NCI-H460 (cell line): ENCODE measurements at regions not wholly inside any gene's neighbourhood (a gene's known extent, or its start where the extent isn't known, plus 50 kb on each side); places are given as distances from the start of the nearest gene placed in this dataset.
"Not testable (repeated sequence)": the region's sequence is repeated elsewhere in the genome, so short reads cannot be mapped to it uniquely, and the experiment has no call there.

Source experiments
- DNase-seq: peaks from one replicate; pipeline ENCODE4 v3.0.0-alpha.2; 2016; ENCODE audit warnings: low read depth; ENCODE audit errors: extremely low read depth

- no peak for DNase-seq
These were observed 76.7 kb upstream of the CAPRIN1 start for GRCh38 chr11:33974804-33975203.

- not testable (repeated sequence) for DNase-seq
These were observed 79.7 kb upstream of the LMO2 start for GRCh38 chr11:33971530-33971929.

GRCh38 chr11:33970984-33971466, 79.1 kb upstream of the LMO2 start:
- peak; percentile 58 for DNase-seq

DNA sequence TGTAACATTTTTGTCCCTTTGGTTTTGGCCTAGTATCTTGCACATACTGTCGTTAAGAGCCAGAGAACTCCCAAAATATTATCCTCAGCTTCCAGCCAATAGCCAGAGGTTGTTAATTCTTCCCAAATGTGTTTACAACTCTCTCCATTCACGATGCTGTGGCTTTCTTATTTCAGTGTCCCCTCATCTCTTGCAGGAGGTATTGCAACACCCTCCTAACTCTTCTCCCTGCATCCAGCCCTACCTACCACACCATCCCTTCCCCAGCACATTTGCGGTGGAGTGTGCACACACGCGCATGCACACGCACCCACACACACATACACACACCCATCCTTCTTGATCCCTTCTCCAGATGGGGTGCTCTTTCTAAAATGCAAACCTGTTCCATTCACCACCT, 75.6 kb upstream of the LMO2 start:
- DNase-seq = no peak

DNA sequence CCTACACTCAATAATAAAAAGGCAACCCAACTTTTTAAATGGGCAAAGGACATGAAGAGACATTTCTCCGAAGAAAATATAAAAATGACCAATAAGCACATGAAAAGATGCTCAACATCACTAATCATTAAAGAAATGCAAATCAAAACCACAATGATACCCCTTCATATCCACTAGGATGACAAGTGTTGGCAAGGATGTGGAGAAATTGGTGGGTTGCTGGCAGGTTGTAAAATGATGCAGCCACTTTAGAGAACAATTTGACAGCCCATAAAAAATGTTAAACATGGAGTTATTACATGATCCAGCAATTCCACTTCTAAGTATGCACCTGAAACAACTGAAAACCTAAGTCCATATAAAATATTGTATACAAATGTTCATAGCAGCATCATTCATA, 73.2 kb upstream of the LMO2 start:
- DNase-seq = no peak

DNA sequence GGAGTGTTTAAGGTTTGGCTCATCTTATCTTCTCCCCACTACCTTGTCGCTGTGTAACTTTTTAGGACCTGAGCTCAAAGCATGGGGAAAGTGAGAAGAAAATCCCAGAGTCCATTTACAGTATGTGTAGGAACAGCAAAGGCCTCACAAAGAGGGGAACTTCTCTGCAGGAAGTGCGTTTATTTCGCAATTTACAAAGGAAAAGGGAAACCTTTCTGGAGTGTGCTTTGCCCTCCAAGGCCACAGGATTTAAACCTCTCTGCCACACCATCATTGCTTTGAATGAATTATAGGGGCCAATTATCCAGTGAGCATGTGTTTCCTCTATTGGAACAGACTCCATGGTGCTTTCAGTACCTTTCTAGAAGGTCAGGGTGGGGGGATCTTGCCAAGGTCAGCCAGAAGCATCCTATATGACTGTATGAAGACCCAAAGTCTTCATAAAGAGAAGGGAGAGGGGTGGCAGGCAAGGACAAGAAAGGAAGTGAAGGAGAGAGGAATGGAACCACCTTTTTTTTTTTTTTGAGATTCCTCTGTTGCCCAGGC, 68.1 kb upstream of the LMO2 start:
- no peak for DNase-seq

- no peak for DNase-seq
These were observed 65.5 kb upstream of the LMO2 start for GRCh38 chr11:33957304-33957917.

DNA sequence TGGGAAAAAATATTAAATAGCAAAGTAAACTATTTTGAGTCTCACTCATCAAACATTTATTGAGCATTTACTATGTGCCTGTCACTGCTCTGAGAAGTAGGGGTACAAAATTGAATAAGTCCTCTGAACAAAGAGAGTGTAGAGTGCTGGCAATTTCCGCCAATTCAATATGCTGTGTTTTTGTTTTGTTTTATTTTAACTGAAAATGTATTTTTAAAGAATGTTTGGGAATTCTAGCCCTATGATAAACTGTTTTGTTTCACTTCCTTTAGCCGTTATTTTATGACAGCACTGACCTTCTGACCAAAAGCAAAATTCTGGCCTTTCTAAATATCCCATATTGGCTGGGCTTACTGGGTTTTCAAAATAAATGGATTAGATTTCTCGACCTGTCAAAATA, 64.7 kb upstream of the LMO2 start:
- no peak for DNase-seq

- DNase-seq = no peak
These were observed 61.4 kb upstream of the LMO2 start for GRCh38 chr11:33953289-33953688.

DNA sequence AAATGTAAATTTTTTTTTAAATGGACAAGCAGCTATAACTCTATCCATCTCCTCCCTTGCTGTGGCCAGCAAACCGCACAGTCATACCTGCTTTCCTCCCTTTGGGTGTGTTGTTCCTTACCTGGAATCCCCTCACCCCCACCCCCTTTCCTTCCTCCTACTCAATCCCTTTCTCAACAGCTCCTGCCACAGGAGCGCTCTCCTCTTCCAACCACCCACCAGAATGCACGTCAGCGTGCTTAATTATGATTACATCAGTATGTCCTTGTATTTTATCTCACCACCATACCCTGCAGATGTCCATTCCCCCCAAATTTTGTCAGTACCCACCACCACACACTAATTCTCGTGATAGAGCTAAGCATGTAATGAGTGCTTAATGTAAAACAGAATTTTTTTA, 60.9 kb upstream of the LMO2 start:
- DNase-seq = no peak

- DNase-seq = no peak
These were observed 57.5 kb upstream of the LMO2 start for GRCh38 chr11:33949252-33949913.

DNA sequence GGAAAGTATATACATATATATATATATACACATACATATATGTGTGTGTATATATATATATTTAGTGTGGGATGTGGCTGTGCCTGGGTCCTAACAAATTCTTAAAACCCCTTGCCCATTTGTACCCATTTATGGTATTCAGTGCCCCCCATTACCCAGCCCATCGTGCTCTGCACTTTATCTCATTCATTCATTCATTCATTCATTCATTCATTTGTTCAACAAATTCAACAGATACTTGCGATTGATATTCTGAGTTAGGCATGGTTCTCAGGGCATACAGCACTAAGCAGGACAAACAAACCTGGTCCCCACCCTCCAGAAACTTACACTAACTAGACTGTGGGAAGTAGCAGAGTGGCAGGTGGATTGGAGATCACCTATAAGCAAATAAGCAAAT, 56.6 kb upstream of the LMO2 start:
- no peak for DNase-seq

DNA sequence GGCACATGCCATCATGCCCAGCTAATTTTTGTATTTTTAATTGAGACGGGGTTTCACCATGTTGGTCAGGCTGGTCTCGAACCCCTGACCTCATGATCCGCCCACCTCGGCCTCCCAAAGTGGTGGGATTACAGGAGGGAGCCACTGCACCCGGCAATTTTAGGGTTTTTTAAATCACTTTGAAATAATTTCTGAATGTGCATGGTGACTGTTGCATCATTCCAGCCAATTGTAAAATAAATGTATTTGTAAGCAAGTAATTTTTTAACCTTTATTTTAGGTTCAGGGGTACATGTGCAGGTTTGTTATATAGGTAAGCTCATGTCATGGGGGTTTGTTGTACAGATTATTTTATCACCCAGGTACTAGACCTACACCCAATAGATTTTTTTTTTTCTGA, 56.0 kb upstream of the LMO2 start:
- DNase-seq = not testable (repeated sequence)

GRCh38 chr11:33946930-33947329, 55.1 kb upstream of the LMO2 start:
- no peak for DNase-seq

DNA sequence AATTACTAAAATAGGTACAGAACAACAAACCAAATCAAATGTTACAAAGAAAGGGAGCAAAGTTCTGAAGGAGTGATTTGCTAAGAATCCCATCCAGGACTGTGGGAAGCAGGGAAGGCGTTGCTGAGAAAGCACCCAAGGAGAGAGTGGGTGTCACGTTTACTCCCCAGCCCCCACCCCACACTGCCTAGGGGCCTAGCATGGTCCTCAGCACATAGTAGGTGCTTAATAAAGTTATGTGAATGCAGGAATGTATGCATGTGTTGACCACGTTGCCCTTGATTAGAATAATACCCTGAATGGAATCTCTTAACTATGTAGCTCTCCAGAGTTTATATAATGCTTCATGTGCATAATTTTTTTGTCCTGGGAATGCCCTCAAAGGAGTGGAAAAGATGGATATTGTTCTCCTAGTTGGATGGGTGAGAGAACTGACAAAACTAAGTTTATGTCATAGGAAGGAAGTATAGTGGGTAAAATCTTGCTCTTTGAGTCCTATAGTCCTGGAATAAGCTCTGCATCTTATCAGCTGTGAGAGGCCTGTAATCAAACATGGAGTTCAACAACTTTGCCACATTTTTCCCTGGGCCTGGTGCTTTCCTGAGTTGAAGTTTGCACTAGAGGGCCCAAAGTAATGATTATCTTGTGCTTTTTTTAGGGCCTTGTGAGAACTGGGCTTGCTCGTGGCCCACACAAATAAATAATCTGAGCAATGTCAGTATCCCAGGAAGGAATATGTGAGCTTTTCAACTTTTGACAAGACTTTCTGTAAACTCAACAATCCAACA, 53.8 kb upstream of the LMO2 start:
- no peak for DNase-seq

DNA sequence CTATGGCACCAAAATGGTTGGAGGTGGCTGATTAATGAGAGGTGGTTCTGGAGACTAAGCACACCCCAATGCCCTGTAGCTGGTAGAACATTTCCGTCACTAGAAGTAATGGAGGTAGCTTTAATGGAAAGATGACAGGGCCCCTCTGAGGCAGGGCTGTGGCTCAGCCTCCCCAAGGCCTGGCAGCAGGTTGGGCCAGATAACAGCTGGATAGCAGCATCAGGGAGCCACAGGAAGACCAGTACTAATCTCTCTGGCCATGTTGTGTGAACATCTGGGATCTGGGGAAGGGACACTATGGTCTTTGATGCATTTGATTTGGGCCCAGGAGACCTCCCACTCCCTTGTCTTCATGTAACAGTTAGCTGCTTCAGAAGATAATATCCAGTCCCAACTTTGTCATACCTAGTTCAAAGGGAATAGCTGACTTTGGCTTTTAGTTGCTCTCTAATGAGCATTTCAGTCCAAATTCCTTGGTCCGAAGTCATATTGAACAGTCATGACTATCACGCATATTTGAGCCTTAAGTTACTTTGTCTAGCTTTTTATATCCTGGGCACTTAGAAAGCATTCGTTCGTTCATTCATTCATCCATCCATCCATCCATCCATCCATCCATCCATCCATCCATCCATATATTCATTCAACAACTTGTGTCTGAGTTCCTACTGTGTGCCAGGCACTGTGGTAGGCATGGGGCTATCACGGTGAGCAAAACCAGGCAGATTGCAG, 53.0 kb upstream of the LMO2 start:
- DNase-seq = no peak

- DNase-seq = no peak
These were observed 52.4 kb upstream of the LMO2 start for GRCh38 chr11:33944345-33944692.

GRCh38 chr11:33942954-33943353, 51.1 kb upstream of the LMO2 start:
- DNase-seq = no peak

GRCh38 chr11:33941637-33942160, 49.8 kb upstream of the LMO2 start:
- no peak for DNase-seq
